ENCODE measurements at regions not wholly inside any gene's neighbourhood (a gene's known extent, or its start where the extent isn't known, plus 50 kb on each side); places are given as distances from the start of the nearest gene placed in this dataset.

DNA sequence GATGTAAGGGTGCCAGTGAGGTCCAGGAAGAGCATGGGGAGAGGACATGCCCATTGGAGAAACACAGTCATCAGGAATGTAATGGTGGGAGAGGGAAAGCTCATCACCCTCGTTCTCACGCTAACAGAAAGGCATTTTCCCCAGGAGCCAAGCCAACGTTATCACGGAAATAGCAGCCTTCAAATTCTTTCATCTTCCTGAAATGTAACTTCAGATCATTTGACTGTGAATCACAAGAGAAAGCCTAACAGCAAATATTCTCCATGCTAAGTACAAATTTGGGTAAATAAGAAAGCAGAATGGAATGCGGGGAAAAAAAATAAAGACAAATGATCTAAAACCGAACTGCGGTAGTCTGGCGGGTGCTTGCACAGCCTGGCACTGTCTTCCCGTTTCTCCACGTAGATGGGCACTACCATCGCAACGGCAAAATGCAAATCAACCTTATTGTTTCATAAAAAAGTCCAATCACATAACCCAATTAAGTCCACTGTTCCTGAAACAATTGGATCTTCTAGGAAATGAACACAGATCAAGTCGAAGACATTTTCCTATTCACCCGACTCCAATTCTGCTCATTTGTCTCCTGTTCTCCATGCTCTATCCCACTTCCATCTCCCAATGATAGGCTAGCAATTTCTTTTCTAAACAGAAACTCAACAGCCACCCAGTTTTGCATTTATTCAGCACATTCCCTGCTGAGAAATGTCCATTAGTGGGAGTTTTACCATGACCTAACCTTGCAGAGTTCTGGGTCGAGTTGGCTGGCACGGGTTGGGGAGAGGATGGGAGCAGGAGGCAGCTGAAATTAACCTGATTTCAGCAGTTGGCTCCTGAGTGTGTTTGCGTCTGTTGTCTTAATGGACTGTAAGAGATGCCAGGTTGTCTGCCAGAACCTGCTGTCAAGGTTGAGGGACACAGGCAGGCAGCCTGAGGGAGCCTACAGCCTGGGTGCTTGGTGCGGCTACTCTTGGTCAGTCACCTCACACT lies 74.6 kb upstream of the FRMD4A start (continued):
- TF ChIP-seq, protein P1, sequence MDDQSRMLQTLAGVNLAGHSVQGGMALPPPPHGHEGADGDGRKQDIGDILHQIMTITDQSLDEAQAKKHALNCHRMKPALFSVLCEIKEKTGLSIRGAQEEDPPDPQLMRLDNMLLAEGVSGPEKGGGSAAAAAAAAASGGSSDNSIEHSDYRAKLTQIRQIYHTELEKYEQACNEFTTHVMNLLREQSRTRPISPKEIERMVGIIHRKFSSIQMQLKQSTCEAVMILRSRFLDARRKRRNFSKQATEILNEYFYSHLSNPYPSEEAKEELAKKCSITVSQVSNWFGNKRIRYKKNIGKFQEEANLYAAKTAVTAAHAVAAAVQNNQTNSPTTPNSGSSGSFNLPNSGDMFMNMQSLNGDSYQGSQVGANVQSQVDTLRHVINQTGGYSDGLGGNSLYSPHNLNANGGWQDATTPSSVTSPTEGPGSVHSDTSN (IDR thresholded peaks at IDR 0.05), result no peak
- TF ChIP-seq, protein P2, sequence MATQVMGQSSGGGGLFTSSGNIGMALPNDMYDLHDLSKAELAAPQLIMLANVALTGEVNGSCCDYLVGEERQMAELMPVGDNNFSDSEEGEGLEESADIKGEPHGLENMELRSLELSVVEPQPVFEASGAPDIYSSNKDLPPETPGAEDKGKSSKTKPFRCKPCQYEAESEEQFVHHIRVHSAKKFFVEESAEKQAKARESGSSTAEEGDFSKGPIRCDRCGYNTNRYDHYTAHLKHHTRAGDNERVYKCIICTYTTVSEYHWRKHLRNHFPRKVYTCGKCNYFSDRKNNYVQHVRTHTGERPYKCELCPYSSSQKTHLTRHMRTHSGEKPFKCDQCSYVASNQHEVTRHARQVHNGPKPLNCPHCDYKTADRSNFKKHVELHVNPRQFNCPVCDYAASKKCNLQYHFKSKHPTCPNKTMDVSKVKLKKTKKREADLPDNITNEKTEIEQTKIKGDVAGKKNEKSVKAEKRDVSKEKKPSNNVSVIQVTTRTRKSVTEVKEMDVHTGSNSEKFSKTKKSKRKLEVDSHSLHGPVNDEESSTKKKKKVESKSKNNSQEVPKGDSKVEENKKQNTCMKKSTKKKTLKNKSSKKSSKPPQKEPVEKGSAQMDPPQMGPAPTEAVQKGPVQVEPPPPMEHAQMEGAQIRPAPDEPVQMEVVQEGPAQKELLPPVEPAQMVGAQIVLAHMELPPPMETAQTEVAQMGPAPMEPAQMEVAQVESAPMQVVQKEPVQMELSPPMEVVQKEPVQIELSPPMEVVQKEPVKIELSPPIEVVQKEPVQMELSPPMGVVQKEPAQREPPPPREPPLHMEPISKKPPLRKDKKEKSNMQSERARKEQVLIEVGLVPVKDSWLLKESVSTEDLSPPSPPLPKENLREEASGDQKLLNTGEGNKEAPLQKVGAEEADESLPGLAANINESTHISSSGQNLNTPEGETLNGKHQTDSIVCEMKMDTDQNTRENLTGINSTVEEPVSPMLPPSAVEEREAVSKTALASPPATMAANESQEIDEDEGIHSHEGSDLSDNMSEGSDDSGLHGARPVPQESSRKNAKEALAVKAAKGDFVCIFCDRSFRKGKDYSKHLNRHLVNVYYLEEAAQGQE (IDR thresholded peaks at IDR 0.05; ENCODE audit: low read depth, low read length), result no peak
- TF ChIP-seq RFX5 (IDR thresholded peaks at IDR 0.05; ENCODE audit: low read length), result no peak
- TF ChIP-seq MEF2A (IDR thresholded peaks at IDR 0.05; ENCODE audit: borderline replicate concordance, low read depth), result no peak
- 0 out of 2 replicates have a peak, but pooled peaks have one; percentile 27 for TF ChIP-seq JUND (IDR thresholded peaks at IDR 0.05)
- TF ChIP-seq NFIC (IDR thresholded peaks at IDR 0.05; ENCODE audit: borderline replicate concordance), result peak; percentile 24; the same call in 1 of the 2 replicates
- no peak for TF ChIP-seq NRF1 (IDR thresholded peaks at IDR 0.05; ENCODE audit: low read depth, low read length)
- no peak for TF ChIP-seq RCOR1 (IDR thresholded peaks at IDR 0.05; ENCODE audit: low read length)
- no peak for TF ChIP-seq POLR2AphosphoS5 (IDR thresholded peaks at IDR 0.05; ENCODE audit: low read depth, low read length)

DNA sequence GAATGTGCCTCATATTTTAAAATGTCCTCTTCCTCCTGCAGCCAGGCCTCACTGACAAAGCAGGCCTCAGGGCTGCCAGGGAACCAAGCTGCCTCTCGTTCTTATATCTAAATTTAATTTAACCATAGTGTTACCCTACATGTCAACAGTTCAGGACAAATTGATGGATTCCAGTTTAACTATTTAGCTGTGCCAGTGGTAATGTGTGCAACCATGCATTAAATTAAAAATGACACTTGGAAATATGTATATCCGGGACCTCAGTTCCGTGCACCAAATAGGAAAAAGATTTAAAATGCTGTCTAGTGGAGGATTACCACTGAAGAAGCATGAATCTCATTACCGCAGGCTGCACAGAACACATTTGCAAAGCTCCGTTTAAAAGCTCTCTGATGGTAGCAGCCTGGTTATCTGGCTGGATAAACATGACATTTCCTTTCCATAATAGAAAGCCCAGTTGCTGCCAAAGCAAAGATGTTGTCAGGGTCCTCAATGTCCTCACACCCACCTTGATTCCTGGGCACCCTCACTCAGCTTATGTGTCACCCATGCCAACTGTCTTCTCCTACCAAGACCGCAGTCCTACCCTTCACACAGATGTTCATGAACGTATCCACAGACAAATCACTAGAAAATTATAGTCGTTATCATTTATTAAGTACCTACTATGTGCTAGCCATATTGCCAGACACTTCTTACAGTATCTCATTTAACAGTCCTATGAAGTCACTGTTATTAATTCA lies 73.3 kb upstream of the FRMD4A start:
- POLR2A ChIA-PET, result no interaction called here
- Histone ChIP-seq H3K9me3 (no peaks in the 10 kb centered on the region), H3K4me1 (ENCODE audit: control insufficient read depth in 1 of 2, insufficient read depth in 2 of 2, low read depth in 1 of 2, low read length in 1 of 2) (peaks cover 16 to 19% of the 10 kb centered on the region in 2 experiments; a peak in 2 of 4 replicates), H3K4me3 (ENCODE audit: low read depth in 2 of 2, low read length in 1 of 2) (no peak overlapping the region), H3K9me2 (no peaks in the 10 kb centered on the region), H3K79me2 (ENCODE audit: insufficient read depth) (no peaks in the 10 kb centered on the region), H3K4me2 (no peak overlapping the region), H3K36me3 (replicated peaks in 1 of 2; ENCODE audit: control insufficient read depth in 1 of 2, insufficient read depth in 2 of 2, low read length in 1 of 2) (no peaks in the 10 kb centered on the region), H3K27me3 (ENCODE audit: insufficient read depth) (no peaks in the 10 kb centered on the region), H4K20me1 (ENCODE audit: insufficient read depth) (no peaks in the 10 kb centered on the region), H2AFZ (ENCODE audit: low read depth) (no peak overlapping the region), H3K9ac (peak overlapping the region; percentile 17; the same call in 1 of the 2 replicates), H3K27ac (ENCODE audit: low read depth in 2 of 2, low read length in 1 of 2) (peak overlapping the region in 1 of 2 experiments; percentile 83; a peak in 2 of 4 replicates), H3F3A (replicated peaks; ENCODE audit: insufficient read depth) (peaks cover 6% of the 10 kb centered on the region)
- peak; percentile 62 for DNase-seq
- WGBS (ENCODE audit: low lambda C conversion rate), result 34% methylated on average over 8 of the region's 8 CpGs
- CTCF ChIA-PET, result interaction anchor here (0.8 to 1.4 kb wide), 4 partner anchors 9 to 74 kb away, joined by 3 to 7 read pairs (median 4); no protein-coding TSS in a partner anchor
- TF ChIP-seq, protein P3, sequence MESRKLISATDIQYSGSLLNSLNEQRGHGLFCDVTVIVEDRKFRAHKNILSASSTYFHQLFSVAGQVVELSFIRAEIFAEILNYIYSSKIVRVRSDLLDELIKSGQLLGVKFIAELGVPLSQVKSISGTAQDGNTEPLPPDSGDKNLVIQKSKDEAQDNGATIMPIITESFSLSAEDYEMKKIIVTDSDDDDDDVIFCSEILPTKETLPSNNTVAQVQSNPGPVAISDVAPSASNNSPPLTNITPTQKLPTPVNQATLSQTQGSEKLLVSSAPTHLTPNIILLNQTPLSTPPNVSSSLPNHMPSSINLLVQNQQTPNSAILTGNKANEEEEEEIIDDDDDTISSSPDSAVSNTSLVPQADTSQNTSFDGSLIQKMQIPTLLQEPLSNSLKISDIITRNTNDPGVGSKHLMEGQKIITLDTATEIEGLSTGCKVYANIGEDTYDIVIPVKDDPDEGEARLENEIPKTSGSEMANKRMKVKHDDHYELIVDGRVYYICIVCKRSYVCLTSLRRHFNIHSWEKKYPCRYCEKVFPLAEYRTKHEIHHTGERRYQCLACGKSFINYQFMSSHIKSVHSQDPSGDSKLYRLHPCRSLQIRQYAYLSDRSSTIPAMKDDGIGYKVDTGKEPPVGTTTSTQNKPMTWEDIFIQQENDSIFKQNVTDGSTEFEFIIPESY (IDR thresholded peaks at IDR 0.05; ENCODE audit: borderline replicate concordance, low read depth), result no peak
- no peak for TF ChIP-seq ELF1 (IDR thresholded peaks at IDR 0.05)
- TF ChIP-seq EP300 (IDR thresholded peaks at IDR 0.05; ENCODE audit: borderline replicate concordance in 1 of 2, low read depth in 1 of 2, low read length in 1 of 2), result peak in 1 of 2 experiments; percentile 82; a peak in 1 of 4 replicates
- peak; percentile 58 for TF ChIP-seq TCF12 (IDR thresholded peaks at IDR 0.05)
- peak; percentile 80 for TF ChIP-seq GATA2 (CRISPR knock-in tag; IDR thresholded peaks at IDR 0.05)
- peak; percentile 61 for TF ChIP-seq CHD2 (IDR thresholded peaks at IDR 0.05; ENCODE audit: low read length, partially characterized antibody)
- 0 out of 2 replicates have a peak, but pooled peaks have one; percentile 29 for TF ChIP-seq POLR2AphosphoS5 (IDR thresholded peaks at IDR 0.05; ENCODE audit: low read depth, low read length)
- TF ChIP-seq, protein P4, sequence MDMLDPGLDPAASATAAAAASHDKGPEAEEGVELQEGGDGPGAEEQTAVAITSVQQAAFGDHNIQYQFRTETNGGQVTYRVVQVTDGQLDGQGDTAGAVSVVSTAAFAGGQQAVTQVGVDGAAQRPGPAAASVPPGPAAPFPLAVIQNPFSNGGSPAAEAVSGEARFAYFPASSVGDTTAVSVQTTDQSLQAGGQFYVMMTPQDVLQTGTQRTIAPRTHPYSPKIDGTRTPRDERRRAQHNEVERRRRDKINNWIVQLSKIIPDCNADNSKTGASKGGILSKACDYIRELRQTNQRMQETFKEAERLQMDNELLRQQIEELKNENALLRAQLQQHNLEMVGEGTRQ (IDR thresholded peaks at IDR 0.05; ENCODE audit: borderline replicate concordance, low read depth, low read length), result no peak
- peak; percentile 96 for TF ChIP-seq RCOR1 (IDR thresholded peaks at IDR 0.05; ENCODE audit: low read length)
- TF ChIP-seq, protein P5, sequence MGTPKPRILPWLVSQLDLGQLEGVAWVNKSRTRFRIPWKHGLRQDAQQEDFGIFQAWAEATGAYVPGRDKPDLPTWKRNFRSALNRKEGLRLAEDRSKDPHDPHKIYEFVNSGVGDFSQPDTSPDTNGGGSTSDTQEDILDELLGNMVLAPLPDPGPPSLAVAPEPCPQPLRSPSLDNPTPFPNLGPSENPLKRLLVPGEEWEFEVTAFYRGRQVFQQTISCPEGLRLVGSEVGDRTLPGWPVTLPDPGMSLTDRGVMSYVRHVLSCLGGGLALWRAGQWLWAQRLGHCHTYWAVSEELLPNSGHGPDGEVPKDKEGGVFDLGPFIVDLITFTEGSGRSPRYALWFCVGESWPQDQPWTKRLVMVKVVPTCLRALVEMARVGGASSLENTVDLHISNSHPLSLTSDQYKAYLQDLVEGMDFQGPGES (IDR thresholded peaks at IDR 0.05; ENCODE audit: low read depth, low read length), result no peak
- no peak for TF ChIP-seq JUND (IDR thresholded peaks at IDR 0.05)
- peak; percentile 75 for TF ChIP-seq FOXJ3 (CRISPR knock-in tag; IDR thresholded peaks at IDR 0.05)

Data from SK-N-SH (cell line).